ENCODE measurements at regions not wholly inside any gene's neighbourhood (a gene's known extent, or its start where the extent isn't known, plus 50 kb on each side); places are given as distances from the start of the nearest gene placed in this dataset.
"Not testable (repeated sequence)": the region's sequence is repeated elsewhere in the genome, so short reads cannot be mapped to it uniquely, and the experiment has no call there.

GRCh38 chrX:14351611-14352303 is 177.6 kb upstream of the GLRA2 start:
- no peak for DNase-seq

- DNase-seq = no peak
These were observed 181.8 kb upstream of the GLRA2 start for GRCh38 chrX:14347523-14347922.

GRCh38 chrX:14344172-14344940 is 185.0 kb upstream of the GLRA2 start:
- no peak for DNase-seq

- no peak for DNase-seq
These were observed 219.9 kb upstream of the GLRA2 start for GRCh38 chrX:14309431-14309830.

GRCh38 chrX:14308976-14309375 is 220.4 kb upstream of the GLRA2 start:
- DNase-seq = not testable (repeated sequence)

- DNase-seq = no peak
These were observed 225.4 kb upstream of the GLRA2 start for GRCh38 chrX:14303891-14304290.

GRCh38 chrX:14302561-14302960 is 226.8 kb upstream of the GLRA2 start:
- DNase-seq = not testable (repeated sequence)

GRCh38 chrX:14300376-14300775 is 229.0 kb upstream of the GLRA2 start:
- no peak for DNase-seq

- no peak for DNase-seq
These were observed 233.9 kb upstream of the GLRA2 start for GRCh38 chrX:14295426-14295825.

- no peak for DNase-seq
These were observed 237.5 kb upstream of the GLRA2 start for GRCh38 chrX:14291666-14292500.

- no peak for DNase-seq
These were observed 239.0 kb upstream of the GLRA2 start for GRCh38 chrX:14290335-14290734.

GRCh38 chrX:14274691-14275090 is 245.0 kb upstream of the GEMIN8 start:
- no peak for DNase-seq

- DNase-seq = no peak
These were observed 237.5 kb upstream of the GEMIN8 start for GRCh38 chrX:14267216-14267615.

- DNase-seq = no peak
These were observed 237.0 kb upstream of the GEMIN8 start for GRCh38 chrX:14266705-14267104.

- no peak for DNase-seq
These were observed 214.1 kb upstream of the GEMIN8 start for GRCh38 chrX:14243823-14244222.

- DNase-seq = no peak
These were observed 205.3 kb upstream of the GEMIN8 start for GRCh38 chrX:14235004-14235403.

- DNase-seq = no peak
These were observed 203.0 kb upstream of the GEMIN8 start for GRCh38 chrX:14232688-14233087.

- DNase-seq = no peak
These were observed 198.9 kb upstream of the GEMIN8 start for GRCh38 chrX:14228611-14229010.

- DNase-seq = no peak
These were observed 190.8 kb upstream of the GEMIN8 start for GRCh38 chrX:14220386-14220944.

- no peak for DNase-seq
These were observed 179.3 kb upstream of the GEMIN8 start for GRCh38 chrX:14209034-14209433.

GRCh38 chrX:14194711-14195110 is 165.0 kb upstream of the GEMIN8 start:
- DNase-seq = no peak

GRCh38 chrX:14193547-14193946 is 163.9 kb upstream of the GEMIN8 start:
- no peak for DNase-seq

GRCh38 chrX:14173873-14174272 is 144.2 kb upstream of the GEMIN8 start:
- DNase-seq = no peak

Measured in stimulated activated CD4-positive, alpha-beta T cell treated with anti-CD3 and anti-CD28 coated beads, Interleukin-15, amount 100 ng/mL, for 24 hours (primary cell).